K562 (cell line): ENCODE measurements at regions not wholly inside any gene's neighbourhood (a gene's known extent, or its start where the extent isn't known, plus 50 kb on each side); places are given as distances from the start of the nearest gene placed in this dataset.

Experiments used
- ATAC-seq: fragments of 200-7000 bp; cut with Tn5 transposase; 3 replicates; pipeline ENCODE4 v1.9.1; 2020; ENCODE audit warnings: moderate library complexity
- BruUV-seq: library from RNA; stranded (reverse); fragments of 400-500 nt; replicated peaks from 2 replicates; lab custom pipeline; 2021; lab: Mats Ljungman, UMichigan
- CTCF ChIA-PET: fragments of 300-600 bp; formaldehyde crosslinking; extraction: SDS; loops from one replicate; lab custom pipeline; 2021; ENCODE audit warnings: low intra/inter-chr PET ratio; lab: Yijun Ruan, JAX
- POLR2A ChIA-PET: fragments of 300-600, 350-650 bp; sonication (Branson Sonifier 250); formaldehyde crosslinking; extraction: SDS; loops from one replicate; lab custom pipeline; 2021; ENCODE audit warnings: antibody characterized with exemption, inconsistent platforms; lab: Yijun Ruan, JAX
- DNase-seq, 4 experiments: peaks; one replicate each; pipeline versions ENCODE4 v3.0.0 to v3.0.0-alpha.2; 2011 to 2018; ENCODE audit warnings: low spot score in 3 of 4, mixed read lengths in 3 of 4; ENCODE audit errors: extremely low read depth in 1 of 4
- FAIRE-seq: peaks from 2 replicates; lab custom pipeline; 2011; peaks lifted over from hg19 to GRCh38; lab: Jason Lieb, UNC
- H2AFZ ChIP-seq: 2 replicates; pipeline ENCODE4 v1.6.0; 2011; ENCODE audit warnings: low read depth, low read length, control low read depth, inconsistent platforms
- H3K27ac ChIP-seq: fragments of 200-600 bp; 3 replicates; pipeline ENCODE4 v1.8.0; 2011; ENCODE audit warnings: low read depth, mild to moderate bottlenecking, control low read depth, inconsistent platforms, low read length, moderate library complexity, mixed read lengths; ENCODE audit errors: extremely low read depth
- H3K27me3 ChIP-seq, 2 experiments: fragments of 300-600 bp in 1 of 2; 2 replicates in 1 of 2; 3 replicates in 1 of 2; pipeline versions ENCODE4 v1.6.0 to v1.8.0; 2011; ENCODE audit warnings: inconsistent platforms in 2 of 2, low read length in 2 of 2, mild to moderate bottlenecking in 1 of 2, mixed read lengths in 1 of 2, moderate library complexity in 1 of 2; ENCODE audit not compliant: control insufficient read depth in 2 of 2, insufficient read depth in 2 of 2
- H3K36me3 ChIP-seq: fragments of 300-600 bp; 3 replicates; pipeline ENCODE4 v1.8.0; 2011; ENCODE audit warnings: mild to moderate bottlenecking, low read length, inconsistent platforms; ENCODE audit not compliant: control insufficient read depth, insufficient read depth
- H3K4me1 ChIP-seq, 2 experiments: fragments of 200-600 bp in 1 of 2; replicated peaks in 1 of 2; 2 replicates in 1 of 2; 3 replicates in 1 of 2; pipeline versions ENCODE4 v1.5.1 to v1.8.0; 2011; ENCODE audit warnings: inconsistent platforms in 2 of 2, low read length in 2 of 2, mild to moderate bottlenecking in 1 of 2, mixed read lengths in 1 of 2, moderate library complexity in 1 of 2; ENCODE audit not compliant: control insufficient read depth in 2 of 2, insufficient read depth in 2 of 2
- H3K4me2 ChIP-seq: 2 replicates; pipeline ENCODE4 v1.6.1; 2011; ENCODE audit warnings: low read length, control low read depth, inconsistent platforms, mixed read lengths; ENCODE audit not compliant: insufficient read depth
- H3K4me3 ChIP-seq: fragments of 200-600 bp; sonication (generic), shearing (Covaris generic); 2 replicates; pipeline ENCODE4 v1.5.1; 2016; ENCODE audit warnings: control low read depth, inconsistent platforms
- H3K79me2 ChIP-seq: fragments of 200-600 bp; 3 replicates; pipeline ENCODE4 v1.8.0; 2011; ENCODE audit warnings: low read length, inconsistent platforms; ENCODE audit not compliant: control insufficient read depth, insufficient read depth
- H3K9ac ChIP-seq, 2 experiments: 2 replicates each; pipeline versions ENCODE4 v1.6.0 to v1.6.1; 2011; ENCODE audit warnings: low read depth in 2 of 2, low read length in 2 of 2, control low read depth in 1 of 2, inconsistent platforms in 1 of 2, mild to moderate bottlenecking in 1 of 2, mixed read lengths in 1 of 2; ENCODE audit not compliant: insufficient read depth in 1 of 2
- H3K9me1 ChIP-seq: one replicate; pipeline ENCODE4 v1.6.0; 2011; ENCODE audit warnings: inconsistent platforms, mild to moderate bottlenecking, low read length, moderate library complexity; ENCODE audit not compliant: control insufficient read depth, insufficient read depth
- H3K9me3 ChIP-seq: replicated peaks from 2 replicates; pipeline ENCODE4 v1.5.1; 2011; ENCODE audit warnings: low read depth, low read length, inconsistent platforms; ENCODE audit not compliant: control insufficient read depth, insufficient read depth
- H4K20me1 ChIP-seq: replicated peaks from 2 replicates; pipeline ENCODE4 v1.6.1; 2011; ENCODE audit warnings: low read length, inconsistent platforms, mixed read lengths; ENCODE audit not compliant: control insufficient read depth, insufficient read depth
- DMBX1 ChIP-seq: fragments of 250-450 bp; sonication (Bioruptor Pico); IDR thresholded peaks from 2 replicates; pipeline ENCODE4 v1.8.0; 2022; ENCODE audit warnings: inconsistent platforms, mild to moderate bottlenecking, moderate library complexity, borderline replicate concordance
- ETS2 ChIP-seq: IDR thresholded peaks from 2 replicates; pipeline ENCODE4 v1.6.1; 2016; ENCODE audit warnings: borderline replicate concordance, missing genetic modification characterization, mild to moderate bottlenecking, moderate library complexity, missing compliant biosample characterization; ENCODE audit not compliant: poor library complexity, severe bottlenecking
- ETV5 ChIP-seq: sonication (generic); formaldehyde crosslinking; IDR thresholded peaks from 2 replicates; pipeline ENCODE4 v1.4.0; 2020; ENCODE audit warnings: low read depth, mild to moderate bottlenecking, missing genetic modification reagents
- FOSL1 ChIP-seq: fragments of 200-800 bp; sonication (Bioruptor generic); conservative IDR thresholded peaks from 2 replicates; pipeline ENCODE4 v1.6.1; 2016; ENCODE audit warnings: missing genetic modification characterization, missing compliant biosample characterization
- GTF2A2 ChIP-seq: IDR thresholded peaks from 2 replicates; pipeline ENCODE4 v1.6.1; 2016; ENCODE audit warnings: mild to moderate bottlenecking, missing genetic modification characterization, missing compliant biosample characterization
- MIER1 ChIP-seq: fragments of 450-650 bp; IDR thresholded peaks from 2 replicates; pipeline ENCODE4 v1.6.1; 2016; ENCODE audit warnings: antibody characterized with exemption, mild to moderate bottlenecking, low read depth
- POLR2B ChIP-seq: fragments of 450-650 bp; IDR thresholded peaks from 2 replicates; pipeline ENCODE4 v1.6.1; 2018; ENCODE audit warnings: low read depth; ENCODE audit not compliant: partially characterized antibody
- SMARCA5 ChIP-seq: fragments of 450-650 bp; IDR thresholded peaks from 2 replicates; pipeline ENCODE4 v1.6.1; 2016
- TBP ChIP-seq: optimal IDR thresholded peaks from 2 replicates; pipeline ENCODE3; 2011; ENCODE audit warnings: low read depth, low read length, improper control_type of control experiment
- ZNF586 ChIP-seq: fragments of 450-650 bp; formaldehyde crosslinking; conservative IDR thresholded peaks from 2 replicates; pipeline ENCODE4 v1.4.0; 2020; ENCODE audit warnings: mild to moderate bottlenecking, moderate library complexity
- WGBS: fragments of 100-300 bp; shearing (Covaris generic); methylation state at CpG from one replicate; pipeline ENCODE4 v1.1.6; 2016; ENCODE audit warnings: low coverage, mixed read lengths; ENCODE audit not compliant: insufficient coverage; ENCODE audit errors: missing lambda C conversion rate; 5-methylcytosine and 5-hydroxymethylcytosine counted together
- in situ Hi-C: fragments of 300-500 bp; cut with MboI; formaldehyde crosslinking; loops from 4 replicates; pipeline ENCODE4 v1.15.0; 2018; ENCODE audit warnings: inconsistent platforms, mixed read lengths
- intact Hi-C: fragments of 100-400 bp; cut with micrococcal nuclease; formaldehyde crosslinking; loops from 2 replicates; pipeline ENCODE4 v1.14.2; 2022
- TF ChIP-seq, protein P1 (sequence below): fragments of 450-650 bp; formaldehyde crosslinking; IDR thresholded peaks from 2 replicates; pipeline ENCODE4 v1.4.0; 2020; ENCODE audit warnings: mild to moderate bottlenecking
- TF ChIP-seq, protein P2 (sequence below): IDR thresholded peaks from 2 replicates; pipeline ENCODE4 v1.6.1; 2011; ENCODE audit warnings: borderline replicate concordance, low read depth, mild to moderate bottlenecking, moderate library complexity, low read length; ENCODE audit not compliant: insufficient read depth, poor library complexity, severe bottlenecking
- TF ChIP-seq, protein P3 (sequence below), 2 experiments: fragments of 250-450 bp in 1 of 2; fragments of 450-650 bp in 1 of 2; sonication (Bioruptor Pico) in 1 of 2; IDR thresholded peaks; 2 replicates each; pipeline versions ENCODE4 v1.6.1 to v1.8.0; 2016 to 2021; ENCODE audit warnings: mild to moderate bottlenecking in 2 of 2, moderate library complexity in 2 of 2, missing compliant biosample characterization in 1 of 2, missing genetic modification characterization in 1 of 2
- TF ChIP-seq, protein P4 (sequence below): sonication (generic); formaldehyde crosslinking; IDR thresholded peaks from 2 replicates; pipeline ENCODE4 v1.5.0; 2020; ENCODE audit warnings: missing genetic modification reagents

DNA sequence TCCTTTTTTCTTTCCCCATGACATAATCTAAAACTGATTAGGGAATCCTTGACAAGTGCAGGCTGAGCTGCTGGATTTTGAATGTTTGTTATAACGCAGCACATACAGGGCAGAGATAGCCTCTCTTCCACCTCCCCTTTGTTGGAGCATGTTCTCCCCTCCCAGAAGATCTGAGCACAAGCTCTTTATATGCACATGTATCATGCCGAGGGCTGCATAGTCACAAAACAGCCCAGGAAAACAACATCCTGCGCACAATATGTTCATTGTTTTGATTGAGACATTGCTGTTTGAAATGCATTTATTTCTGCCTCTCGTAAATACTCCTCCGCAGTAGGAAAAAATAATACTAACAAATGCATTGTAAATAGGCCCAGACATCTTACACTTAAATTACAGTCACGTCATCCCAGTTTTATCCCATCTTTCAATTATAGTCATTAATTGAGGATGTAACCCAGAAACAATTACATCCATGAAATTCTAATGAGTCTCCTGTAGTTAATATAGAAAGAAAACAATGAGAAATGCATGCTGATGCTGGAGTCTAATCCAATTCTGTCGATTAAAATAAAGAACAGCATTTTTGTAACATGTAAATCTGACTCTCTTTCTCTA, 401.8 kb downstream of the BTG1 start (continued):
- no peak for TF ChIP-seq ETV5 (CRISPR knock-in tag)

DNA sequence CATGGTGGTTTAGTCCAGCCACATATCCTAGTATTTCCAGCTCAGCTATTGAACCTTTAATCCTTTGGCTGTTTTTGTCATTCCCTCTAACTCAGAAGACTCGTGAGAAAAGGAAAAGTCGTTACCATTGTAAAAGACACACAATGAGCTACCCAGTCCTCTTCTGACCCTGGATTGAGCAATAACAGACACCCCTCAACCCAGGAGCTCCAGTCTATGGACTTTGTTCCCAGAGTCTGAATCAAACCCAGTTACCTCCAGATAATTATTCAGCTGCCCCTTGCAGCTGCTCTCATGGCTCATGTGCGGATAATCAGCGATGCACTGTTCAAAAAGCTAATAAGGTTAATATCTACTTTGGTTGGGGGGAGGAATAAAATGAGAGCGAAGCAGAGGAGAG, 402.4 kb downstream of the BTG1 start:
- no TSS peak for BruUV-seq
- POLR2A ChIA-PET: interaction anchor here (1.1 to 1.8 kb wide), 2 partner anchors 9 to 12 kb away, joined by 3 to 9 read pairs; no protein-coding TSS in a partner anchor
- no peak overlapping the region for H3K27ac ChIP-seq
- H2AFZ ChIP-seq: no peak overlapping the region
- in situ Hi-C loops: no loop called here
- no peak for FAIRE-seq
- TF ChIP-seq SMARCA5 (no peak), ZNF586 (no peak), GTF2A2 (tag) (no peak), DMBX1 (CRISPR knock-in tag) (no peak), POLR2B (no peak), FOSL1 (no peak), MIER1 (no peak), TBP (no peak), ETS2 (tag) (no peak)
- TF ChIP-seq, protein P1, sequence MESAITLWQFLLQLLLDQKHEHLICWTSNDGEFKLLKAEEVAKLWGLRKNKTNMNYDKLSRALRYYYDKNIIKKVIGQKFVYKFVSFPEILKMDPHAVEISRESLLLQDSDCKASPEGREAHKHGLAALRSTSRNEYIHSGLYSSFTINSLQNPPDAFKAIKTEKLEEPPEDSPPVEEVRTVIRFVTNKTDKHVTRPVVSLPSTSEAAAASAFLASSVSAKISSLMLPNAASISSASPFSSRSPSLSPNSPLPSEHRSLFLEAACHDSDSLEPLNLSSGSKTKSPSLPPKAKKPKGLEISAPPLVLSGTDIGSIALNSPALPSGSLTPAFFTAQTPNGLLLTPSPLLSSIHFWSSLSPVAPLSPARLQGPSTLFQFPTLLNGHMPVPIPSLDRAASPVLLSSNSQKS (CRISPR knock-in tag): no peak
- TF ChIP-seq, protein P2, sequence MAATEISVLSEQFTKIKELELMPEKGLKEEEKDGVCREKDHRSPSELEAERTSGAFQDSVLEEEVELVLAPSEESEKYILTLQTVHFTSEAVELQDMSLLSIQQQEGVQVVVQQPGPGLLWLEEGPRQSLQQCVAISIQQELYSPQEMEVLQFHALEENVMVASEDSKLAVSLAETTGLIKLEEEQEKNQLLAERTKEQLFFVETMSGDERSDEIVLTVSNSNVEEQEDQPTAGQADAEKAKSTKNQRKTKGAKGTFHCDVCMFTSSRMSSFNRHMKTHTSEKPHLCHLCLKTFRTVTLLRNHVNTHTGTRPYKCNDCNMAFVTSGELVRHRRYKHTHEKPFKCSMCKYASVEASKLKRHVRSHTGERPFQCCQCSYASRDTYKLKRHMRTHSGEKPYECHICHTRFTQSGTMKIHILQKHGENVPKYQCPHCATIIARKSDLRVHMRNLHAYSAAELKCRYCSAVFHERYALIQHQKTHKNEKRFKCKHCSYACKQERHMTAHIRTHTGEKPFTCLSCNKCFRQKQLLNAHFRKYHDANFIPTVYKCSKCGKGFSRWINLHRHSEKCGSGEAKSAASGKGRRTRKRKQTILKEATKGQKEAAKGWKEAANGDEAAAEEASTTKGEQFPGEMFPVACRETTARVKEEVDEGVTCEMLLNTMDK: no peak
- TF ChIP-seq, protein P3, sequence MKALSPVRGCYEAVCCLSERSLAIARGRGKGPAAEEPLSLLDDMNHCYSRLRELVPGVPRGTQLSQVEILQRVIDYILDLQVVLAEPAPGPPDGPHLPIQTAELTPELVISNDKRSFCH (CRISPR knock-in tag; IDR thresholded peaks at IDR 0.05): no peak
- TF ChIP-seq, protein P3 (tag; IDR thresholded peaks at IDR 0.05): no peak
- TF ChIP-seq, protein P4, sequence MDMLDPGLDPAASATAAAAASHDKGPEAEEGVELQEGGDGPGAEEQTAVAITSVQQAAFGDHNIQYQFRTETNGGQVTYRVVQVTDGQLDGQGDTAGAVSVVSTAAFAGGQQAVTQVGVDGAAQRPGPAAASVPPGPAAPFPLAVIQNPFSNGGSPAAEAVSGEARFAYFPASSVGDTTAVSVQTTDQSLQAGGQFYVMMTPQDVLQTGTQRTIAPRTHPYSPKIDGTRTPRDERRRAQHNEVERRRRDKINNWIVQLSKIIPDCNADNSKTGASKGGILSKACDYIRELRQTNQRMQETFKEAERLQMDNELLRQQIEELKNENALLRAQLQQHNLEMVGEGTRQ (CRISPR knock-in tag): no peak
- TF ChIP-seq, all 486 proteins: peak for 0
- ATAC-seq: no peak
- Histone ChIP-seq H3K79me2 (peaks cover 4% of the 10 kb centered on the region; the same call in 1 of the 3 replicates), H3K4me2 (no peak overlapping the region), H3K4me1 (no peaks in the 10 kb centered on the region), H3K9me1 (no peaks in the 10 kb centered on the region), H3K36me3 (peaks cover 55% of the 10 kb centered on the region), H3K4me3 (no peak overlapping the region), H4K20me1 (0 out of 2 replicates have a peak, but pooled peaks cover 3% of the 10 kb centered on the region), H3K9ac (no peak overlapping the region), H3K27me3 (no peaks in the 10 kb centered on the region), H3K9me3 (no peaks in the 10 kb centered on the region)
- DNase-seq: no peak
- CTCF ChIA-PET: no interaction called here
- intact Hi-C loops: no loop called here
- WGBS: 79% methylated on average over 5 of the region's 5 CpGs
